Loucy (cell line): ENCODE measurements at regions not wholly inside any gene's neighbourhood (a gene's known extent, or its start where the extent isn't known, plus 50 kb on each side); places are given as distances from the start of the nearest gene placed in this dataset.
A peak's percentile ranks its signal among the peaks of the same experiment; 100 is the strongest.

ENCODE experiments used
- H2AFZ ChIP-seq: fragments of 200-600 bp; sonication (generic); 2 replicates; pipeline ENCODE4 v1.6.0; 2016; ENCODE audit warnings: antibody characterized with exemption, mild to moderate bottlenecking, low read length, moderate library complexity
- H3F3A ChIP-seq: fragments of 200-600 bp; 2 replicates; pipeline ENCODE4 v1.6.0; 2016; ENCODE audit warnings: antibody characterized with exemption, low read depth, mild to moderate bottlenecking
- H3K27me3 ChIP-seq: fragments of 200-600 bp; sonication (generic); 2 replicates; pipeline ENCODE4 v1.6.1; 2014; ENCODE audit warnings: low read length, mild to moderate bottlenecking; ENCODE audit not compliant: insufficient read depth, poor library complexity, severe bottlenecking
- H3K36me3 ChIP-seq: fragments of 200-600 bp; sonication (generic); 2 replicates; pipeline ENCODE4 v1.6.1; 2016; ENCODE audit warnings: low read length; ENCODE audit not compliant: insufficient read depth
- H3K4me1 ChIP-seq: fragments of 200-600 bp; sonication (generic); 2 replicates; pipeline ENCODE4 v1.5.1; 2014; ENCODE audit warnings: low read length, mild to moderate bottlenecking; ENCODE audit not compliant: insufficient read depth, poor library complexity, severe bottlenecking
- H3K4me2 ChIP-seq: fragments of 200-600 bp; sonication (generic); 2 replicates; pipeline ENCODE4 v1.6.0; 2014; ENCODE audit warnings: antibody characterized with exemption, low read length, low read depth, mild to moderate bottlenecking; ENCODE audit not compliant: poor library complexity, severe bottlenecking
- H3K4me3 ChIP-seq: fragments of 200-600 bp; sonication (generic); 2 replicates; pipeline ENCODE4 v1.5.1; 2014; ENCODE audit warnings: low read length, mild to moderate bottlenecking, mixed read lengths; ENCODE audit not compliant: poor library complexity, severe bottlenecking
- H3K79me2 ChIP-seq: fragments of 200-600 bp; sonication (generic); 2 replicates; pipeline ENCODE4 v1.6.1; 2014; ENCODE audit warnings: low read length; ENCODE audit not compliant: insufficient read depth
- H3K9ac ChIP-seq: fragments of 200-600 bp; sonication (generic); 2 replicates; pipeline ENCODE4 v1.6.0; 2014; ENCODE audit warnings: mild to moderate bottlenecking, low read depth, low read length, moderate library complexity; ENCODE audit not compliant: poor library complexity, severe bottlenecking
- H3K9me2 ChIP-seq: fragments of 200-600 bp; sonication (generic); replicated peaks from 2 replicates; pipeline ENCODE4 v1.6.1; 2016; ENCODE audit warnings: low read depth, low read length, mixed read lengths
- H3K9me3 ChIP-seq: fragments of 200-600 bp; sonication (generic); 2 replicates; pipeline ENCODE4 v1.6.1; 2014; ENCODE audit warnings: mild to moderate bottlenecking, antibody characterized with exemption, low read length, low read depth; ENCODE audit not compliant: insufficient read depth
- H4K20me1 ChIP-seq: fragments of 200-600 bp; sonication (generic); 2 replicates; pipeline ENCODE4 v1.6.0; 2014; ENCODE audit warnings: antibody characterized with exemption, low read length, mild to moderate bottlenecking; ENCODE audit not compliant: insufficient read depth, poor library complexity, severe bottlenecking
- EZH2phosphoT487 ChIP-seq: fragments of 200-600 bp; IDR thresholded peaks from 2 replicates; pipeline ENCODE4 v1.6.1; 2018; ENCODE audit warnings: antibody characterized with exemption, mild to moderate bottlenecking, moderate library complexity, borderline replicate concordance
- TF ChIP-seq, protein P1 (sequence below): fragments of 200-600 bp; sonication (generic); conservative IDR thresholded peaks from 2 replicates; pipeline ENCODE4 v1.5.1; 2014; ENCODE audit warnings: mild to moderate bottlenecking, antibody characterized with exemption, low read length

DNA sequence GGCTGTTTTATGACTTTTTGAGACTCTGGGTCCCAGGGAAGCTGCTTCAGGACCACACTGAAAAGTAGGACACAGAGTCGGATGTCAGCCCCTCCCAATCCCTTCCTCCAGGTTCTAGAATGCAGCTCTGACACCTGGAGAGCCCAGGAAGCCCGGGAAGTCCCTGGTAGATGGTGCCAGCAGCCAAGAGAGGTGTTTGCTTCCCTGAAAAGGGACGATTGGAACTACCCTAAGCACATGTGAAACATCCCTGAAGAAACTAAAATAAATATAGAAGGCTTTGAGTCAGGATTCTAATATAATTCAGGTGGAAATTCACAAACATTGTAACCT lies 163.2 kb upstream of the CYRIA start:
- no peaks in the 10 kb centered on the region for H3K9me3 ChIP-seq
- no peaks in the 10 kb centered on the region for H3K27me3 ChIP-seq
- no peaks in the 10 kb centered on the region for H3F3A ChIP-seq
- H3K36me3 ChIP-seq: no peaks in the 10 kb centered on the region
- TF ChIP-seq EZH2phosphoT487: no peak
- TF ChIP-seq, protein P1, sequence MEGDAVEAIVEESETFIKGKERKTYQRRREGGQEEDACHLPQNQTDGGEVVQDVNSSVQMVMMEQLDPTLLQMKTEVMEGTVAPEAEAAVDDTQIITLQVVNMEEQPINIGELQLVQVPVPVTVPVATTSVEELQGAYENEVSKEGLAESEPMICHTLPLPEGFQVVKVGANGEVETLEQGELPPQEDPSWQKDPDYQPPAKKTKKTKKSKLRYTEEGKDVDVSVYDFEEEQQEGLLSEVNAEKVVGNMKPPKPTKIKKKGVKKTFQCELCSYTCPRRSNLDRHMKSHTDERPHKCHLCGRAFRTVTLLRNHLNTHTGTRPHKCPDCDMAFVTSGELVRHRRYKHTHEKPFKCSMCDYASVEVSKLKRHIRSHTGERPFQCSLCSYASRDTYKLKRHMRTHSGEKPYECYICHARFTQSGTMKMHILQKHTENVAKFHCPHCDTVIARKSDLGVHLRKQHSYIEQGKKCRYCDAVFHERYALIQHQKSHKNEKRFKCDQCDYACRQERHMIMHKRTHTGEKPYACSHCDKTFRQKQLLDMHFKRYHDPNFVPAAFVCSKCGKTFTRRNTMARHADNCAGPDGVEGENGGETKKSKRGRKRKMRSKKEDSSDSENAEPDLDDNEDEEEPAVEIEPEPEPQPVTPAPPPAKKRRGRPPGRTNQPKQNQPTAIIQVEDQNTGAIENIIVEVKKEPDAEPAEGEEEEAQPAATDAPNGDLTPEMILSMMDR: no peak
- H3K4me2 ChIP-seq: no peak overlapping the region
- H3K4me3 ChIP-seq: no peak overlapping the region
- H3K4me1 ChIP-seq: no peaks in the 10 kb centered on the region
- H3K79me2 ChIP-seq: no peaks in the 10 kb centered on the region
- peak overlapping the region; percentile 50; the same call in 1 of the 2 replicates for H2AFZ ChIP-seq
- H3K9me2 ChIP-seq: no peaks in the 10 kb centered on the region
- H4K20me1 ChIP-seq: no peaks in the 10 kb centered on the region
- no peak overlapping the region for H3K9ac ChIP-seq

DNA sequence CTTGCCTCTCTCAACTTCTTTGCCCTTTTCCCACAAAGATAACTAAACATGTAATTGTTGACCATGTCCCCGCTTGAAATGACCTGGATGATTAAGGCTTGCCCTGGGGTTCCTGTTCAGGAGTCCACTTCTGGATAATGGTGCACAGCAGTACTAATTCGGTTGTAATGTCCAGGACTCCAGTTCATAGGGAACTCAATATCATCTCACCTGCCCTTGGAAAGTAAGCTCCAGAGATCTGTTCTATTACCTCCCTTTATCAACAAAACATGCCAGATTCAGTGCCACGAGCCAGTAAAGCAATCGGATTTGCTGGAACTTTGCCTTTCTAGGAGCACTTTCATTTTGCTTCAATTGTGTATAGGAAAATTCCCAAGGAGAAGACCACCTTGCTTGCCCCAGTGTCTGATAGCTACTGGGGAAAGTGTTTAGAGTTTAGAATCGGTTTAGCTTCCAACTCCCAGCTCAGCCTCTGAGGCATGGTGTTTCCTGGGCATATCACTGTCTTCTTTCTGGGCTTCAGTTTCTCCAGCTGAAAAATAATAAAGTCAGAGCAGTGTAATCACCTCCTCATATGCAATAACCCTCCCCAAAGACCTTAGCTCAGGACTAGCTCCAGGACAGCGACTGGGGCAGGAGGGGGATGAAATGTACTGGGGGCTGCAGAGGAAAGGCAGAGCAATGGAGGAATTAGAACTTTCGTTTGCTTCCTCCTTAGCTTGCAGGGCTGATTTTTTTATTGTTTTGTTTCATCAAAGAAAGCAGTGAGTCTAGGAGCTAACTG lies 162.6 kb upstream of the CYRIA start:
- Histone ChIP-seq H2AFZ (peak overlapping the region; percentile 50; the same call in 1 of the 2 replicates), H3K9me3 (no peaks in the 10 kb centered on the region), H3F3A (no peaks in the 10 kb centered on the region), H3K4me2 (no peak overlapping the region), H3K79me2 (no peaks in the 10 kb centered on the region), H3K27me3 (no peaks in the 10 kb centered on the region), H3K4me1 (no peaks in the 10 kb centered on the region), H3K9me2 (no peaks in the 10 kb centered on the region), H4K20me1 (no peaks in the 10 kb centered on the region), H3K9ac (no peak overlapping the region), H3K4me3 (no peak overlapping the region), H3K36me3 (no peaks in the 10 kb centered on the region)
- TF ChIP-seq, protein P1: no peak
- no peak for TF ChIP-seq EZH2phosphoT487

DNA sequence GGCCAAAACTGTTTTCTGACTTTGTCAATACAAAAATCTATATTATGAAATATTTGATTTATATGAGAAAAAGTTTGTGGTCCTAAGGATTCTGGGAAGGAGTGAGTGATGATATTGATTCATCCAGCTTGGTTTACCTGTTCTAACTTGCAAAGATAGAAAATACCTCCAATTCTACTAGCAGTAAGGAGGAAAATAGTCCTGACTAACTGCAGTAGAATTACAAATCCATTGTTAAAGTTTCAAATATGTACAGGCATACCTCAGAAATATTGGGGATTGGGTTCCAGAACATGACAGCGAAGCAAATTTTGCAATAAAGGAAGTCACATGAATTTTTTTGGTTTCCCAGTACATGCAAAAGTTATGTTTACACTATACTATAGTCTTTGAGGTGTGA lies 158.8 kb upstream of the CYRIA start:
- TF ChIP-seq, protein P1: no peak
- Histone ChIP-seq H3K79me2 (no peaks in the 10 kb centered on the region), H3K4me3 (no peak overlapping the region), H3K9ac (no peak overlapping the region), H3K27me3 (no peaks in the 10 kb centered on the region), H3F3A (no peaks in the 10 kb centered on the region), H3K9me3 (no peaks in the 10 kb centered on the region), H3K4me1 (no peaks in the 10 kb centered on the region), H3K36me3 (no peaks in the 10 kb centered on the region), H3K9me2 (no peaks in the 10 kb centered on the region), H4K20me1 (no peaks in the 10 kb centered on the region), H2AFZ (no peak overlapping the region), H3K4me2 (no peak overlapping the region)
